HCT116 (cell line): ENCODE measurements at regions not wholly inside any gene's neighbourhood (a gene's known extent, or its start where the extent isn't known, plus 50 kb on each side); places are given as distances from the start of the nearest gene placed in this dataset.

ENCODE experiments used
- ATAC-seq: fragments of 200-7000 bp; cut with Tn5 transposase; 2 replicates; pipeline ENCODE4 v1.9.1; 2020; ENCODE audit warnings: mild to moderate bottlenecking, moderate library complexity
- BruUV-seq: library from RNA; stranded (reverse); fragments of 400-500 nt; replicated peaks from 2 replicates; lab custom pipeline; 2021; lab: Mats Ljungman, UMichigan
- CTCF ChIA-PET: fragments of 300-600 bp; sonication (Branson Sonifier 250); formaldehyde crosslinking; loops from one replicate; lab custom pipeline; 2021; ENCODE audit warnings: antibody characterized with exemption; lab: Charles Lee
- POLR2A ChIA-PET: fragments of 300-600, 350-600 bp; sonication (Branson Sonifier 250); formaldehyde crosslinking; loops from one replicate; lab custom pipeline; 2021; ENCODE audit warnings: antibody characterized with exemption; lab: Charles Lee
- RAD21 ChIA-PET, 2 experiments: fragments of 300-600 bp; sonication (Branson Sonifier 250); formaldehyde crosslinking; loops; one replicate each; lab custom pipeline; 2023; ENCODE audit warnings: low total read pairs in 2 of 2; ENCODE audit not compliant: uncharacterized antibody in 2 of 2, unreplicated experiment in 2 of 2, low non-redundant PET in 1 of 2; lab: Charles Lee
- DNase-seq: peaks from one replicate; pipeline ENCODE4 v3.0.0-alpha.2; 2010; ENCODE audit warnings: low read depth, low spot score
- H2AFZ ChIP-seq: fragments of 200-600 bp; shearing (Covaris generic), sonication (generic); 2 replicates; pipeline ENCODE4 v1.6.1; 2017; ENCODE audit warnings: low read depth, mixed run types, mixed read lengths, antibody characterized with exemption, low read length; ENCODE audit not compliant: poor library complexity, severe bottlenecking
- H3K27ac ChIP-seq: 2 replicates; pipeline ENCODE4 v1.5.1; 2012; ENCODE audit warnings: low read depth, low read length
- H3K27me3 ChIP-seq: fragments of 200-600 bp; sonication (generic); 2 replicates; pipeline ENCODE4 v1.6.1; 2016; ENCODE audit warnings: mixed run types, low read length, mixed read lengths; ENCODE audit not compliant: insufficient read depth
- H3K36me3 ChIP-seq, 2 experiments: fragments of 200-500 bp in 1 of 2; fragments of 200-600 bp in 1 of 2; sonication (Bioruptor generic) in 1 of 2; sonication (generic) in 1 of 2; 2 replicates each; pipeline versions ENCODE4 v1.5.1 to v1.6.1; 2014 to 2016; ENCODE audit warnings: low read length in 2 of 2, inconsistent platforms in 1 of 2, mixed read lengths in 1 of 2, mixed run types in 1 of 2; ENCODE audit not compliant: insufficient read depth in 2 of 2, control insufficient read depth in 1 of 2
- H3K4me1 ChIP-seq, 2 experiments: fragments of 200-600 bp in 1 of 2; sonication (generic) in 1 of 2; 2 replicates each; pipeline versions ENCODE4 v1.5.1 to v1.6.1; 2012 to 2017; ENCODE audit warnings: low read length in 2 of 2, inconsistent platforms in 1 of 2, mild to moderate bottlenecking in 1 of 2, mixed read lengths in 1 of 2, mixed run types in 1 of 2, moderate library complexity in 1 of 2; ENCODE audit not compliant: insufficient read depth in 2 of 2, control insufficient read depth in 1 of 2
- H3K4me2 ChIP-seq: fragments of 200-600 bp; sonication (generic); 2 replicates; pipeline ENCODE4 v1.6.1; 2017; ENCODE audit warnings: mixed run types, low read length, mixed read lengths
- H3K4me3 ChIP-seq, 2 experiments: fragments of 200-600 bp in 1 of 2; sonication (generic) in 1 of 2; replicated peaks in 1 of 2; 2 replicates each; pipeline ENCODE4 v1.5.1; 2011 to 2016; ENCODE audit warnings: low read length in 2 of 2, control low read depth in 1 of 2, low read depth in 1 of 2, mild to moderate bottlenecking in 1 of 2, mixed read lengths in 1 of 2, mixed run types in 1 of 2
- H3K79me2 ChIP-seq: fragments of 200-600 bp; sonication (generic); 2 replicates; pipeline ENCODE4 v1.6.1; 2017; ENCODE audit warnings: mild to moderate bottlenecking, mixed run types, low read length, moderate library complexity, mixed read lengths; ENCODE audit not compliant: insufficient read depth
- H3K9ac ChIP-seq: fragments of 200-600 bp; sonication (generic); 2 replicates; pipeline ENCODE4 v1.6.1; 2016; ENCODE audit warnings: low read length, mixed read lengths
- H3K9me2 ChIP-seq: fragments of 200-600 bp; sonication (generic), shearing (Covaris generic); 2 replicates; pipeline ENCODE4 v1.6.1; 2017; ENCODE audit warnings: mixed run types, mild to moderate bottlenecking, moderate library complexity; ENCODE audit not compliant: insufficient read depth
- H3K9me3 ChIP-seq, 2 experiments: fragments of 200-500 bp in 1 of 2; fragments of 200-600 bp in 1 of 2; sonication (Bioruptor generic) in 1 of 2; sonication (generic) in 1 of 2; 2 replicates each; pipeline ENCODE4 v1.6.1; 2014 to 2017; ENCODE audit warnings: low read length in 2 of 2, mixed read lengths in 2 of 2, inconsistent platforms in 1 of 2, low read depth in 1 of 2, mild to moderate bottlenecking in 1 of 2, mixed run types in 1 of 2, moderate library complexity in 1 of 2; ENCODE audit not compliant: control insufficient read depth in 1 of 2, insufficient read depth in 1 of 2
- H4K20me1 ChIP-seq: fragments of 200-600 bp; sonication (generic), shearing (Covaris generic); 2 replicates; pipeline ENCODE4 v1.6.1; 2017; ENCODE audit warnings: mixed run types, mild to moderate bottlenecking, moderate library complexity; ENCODE audit not compliant: insufficient read depth
- ATF3 ChIP-seq: IDR thresholded peaks from 2 replicates; pipeline ENCODE4 v1.6.1; 2012
- CBX3 ChIP-seq: IDR thresholded peaks from 2 replicates; pipeline ENCODE4 v1.6.1; 2012; ENCODE audit warnings: low read depth
- CTCF ChIP-seq, 3 experiments: fragments of 200-600 bp in 1 of 3; sonication (generic) in 1 of 3; IDR thresholded peaks in 2 of 3; conservative IDR thresholded peaks in 1 of 3; 2 replicates each; pipeline ENCODE4 v1.5.1; 2012 to 2017; ENCODE audit warnings: low read depth in 2 of 3, low read length in 2 of 3, antibody characterized with exemption in 1 of 3, borderline replicate concordance in 1 of 3, control low read depth in 1 of 3, mild to moderate bottlenecking in 1 of 3, mixed read lengths in 1 of 3, mixed run types in 1 of 3, moderate library complexity in 1 of 3; ENCODE audit not compliant: insufficient read depth in 1 of 3
- ELF1 ChIP-seq: IDR thresholded peaks from 2 replicates; pipeline ENCODE4 v1.6.1; 2012; ENCODE audit warnings: low read depth, borderline replicate concordance
- EZH2 ChIP-seq: fragments of 200-600 bp; sonication (generic); IDR thresholded peaks from 2 replicates; pipeline ENCODE4 v1.6.1; 2017; ENCODE audit warnings: antibody characterized with exemption, mixed run types
- EZH2phosphoT487 ChIP-seq: fragments of 200-600 bp; IDR thresholded peaks from 2 replicates; pipeline ENCODE4 v1.6.1; 2018; ENCODE audit warnings: antibody characterized with exemption, borderline replicate concordance
- FOSL1 ChIP-seq: IDR thresholded peaks from 2 replicates; pipeline ENCODE4 v1.6.1; 2012; ENCODE audit warnings: low read depth
- JUND ChIP-seq: IDR thresholded peaks from 2 replicates; pipeline ENCODE4 v1.6.1; 2012
- POLR2A ChIP-seq: IDR thresholded peaks from 2 replicates; pipeline ENCODE4 v1.7.0; 2011; ENCODE audit warnings: borderline replicate concordance; ENCODE audit not compliant: insufficient read depth, insufficient read length; ENCODE audit errors: extremely low read depth
- POLR2AphosphoS5 ChIP-seq: IDR thresholded peaks from 2 replicates; pipeline ENCODE4 v1.6.1; 2011; ENCODE audit warnings: mild to moderate bottlenecking, low read depth, low read length, moderate library complexity
- REST ChIP-seq: IDR thresholded peaks from 2 replicates; pipeline ENCODE4 v1.6.1; 2012; ENCODE audit warnings: low read depth
- SIN3A ChIP-seq: IDR thresholded peaks from 2 replicates; pipeline ENCODE4 v1.6.1; 2012; ENCODE audit warnings: low read depth
- SP1 ChIP-seq: IDR thresholded peaks from 2 replicates; pipeline ENCODE4 v1.6.1; 2012; ENCODE audit warnings: low read depth
- SRF ChIP-seq: IDR thresholded peaks from 2 replicates; pipeline ENCODE4 v1.6.1; 2012; ENCODE audit warnings: low read depth
- TCF7L2 ChIP-seq: IDR thresholded peaks from 2 replicates; pipeline ENCODE4 v1.7.0; 2011; ENCODE audit warnings: borderline replicate concordance, inconsistent platforms; ENCODE audit not compliant: insufficient read depth, insufficient read length; ENCODE audit errors: extremely low read depth
- ZBTB33 ChIP-seq: IDR thresholded peaks from 2 replicates; pipeline ENCODE4 v1.6.1; 2011; ENCODE audit warnings: mild to moderate bottlenecking, low read length, moderate library complexity; ENCODE audit not compliant: insufficient replicate concordance; ENCODE audit errors: extremely low read depth
- ZFX ChIP-seq: fragments of 450-650 bp; IDR thresholded peaks from 2 replicates; pipeline ENCODE4 v1.6.1; 2017
- ZNF274 ChIP-seq: fragments of 200-500 bp; sonication (Bioruptor generic); IDR thresholded peaks from 2 replicates; pipeline ENCODE4 v1.6.1; 2014; ENCODE audit warnings: mild to moderate bottlenecking, low read depth, low read length, inconsistent platforms
- intact Hi-C: fragments of 100-400 bp; cut with micrococcal nuclease; formaldehyde crosslinking; loops from 2 replicates; pipeline ENCODE4 v1.10.0; 2022

DNA sequence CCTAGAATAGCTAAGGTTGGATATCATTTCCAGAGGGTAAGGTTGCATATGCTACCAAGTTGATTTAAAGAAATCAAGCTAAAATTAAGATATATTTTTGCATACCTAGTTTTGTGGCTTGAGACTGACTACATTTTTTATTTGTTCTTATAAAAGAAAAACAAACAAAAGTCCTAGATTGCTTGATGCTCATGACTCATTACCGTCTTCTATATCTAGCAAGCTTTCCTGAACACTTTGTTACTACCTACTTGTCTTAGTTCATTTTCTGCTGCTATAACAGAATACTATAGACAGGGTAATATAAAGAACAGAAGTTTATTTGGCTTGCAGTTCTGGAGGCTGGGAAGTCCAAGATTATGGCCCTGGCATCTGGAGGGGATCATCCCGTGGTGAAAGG is 152.1 kb upstream of the THRB start:
- Histone ChIP-seq H3K27me3 (no peaks in the 10 kb centered on the region), H3K9ac (no peak overlapping the region), H3K79me2 (no peaks in the 10 kb centered on the region), H2AFZ (no peak overlapping the region), H3K4me1 (no peaks in the 10 kb centered on the region), H3K4me2 (no peak overlapping the region), H3K9me3 (no peaks in the 10 kb centered on the region), H3K27ac (no peak overlapping the region), H3K36me3 (no peaks in the 10 kb centered on the region), H4K20me1 (no peaks in the 10 kb centered on the region), H3K9me2 (no peaks in the 10 kb centered on the region), H3K4me3 (no peak overlapping the region)
- POLR2A ChIA-PET = no interaction called here
- CTCF ChIA-PET = no interaction called here
- DNase-seq (no peak), ATAC-seq (no peak)
- RAD21 ChIA-PET = no interaction called here
- TF ChIP-seq SIN3A (no peak), POLR2A (no peak), JUND (no peak), SRF (no peak), EZH2phosphoT487 (no peak), CTCF (IDR thresholded peaks at IDR 0.05 in 2 of 3, conservative IDR thresholded peaks at IDR 0.05 in 1 of 3; ENCODE audit: borderline replicate concordance in 1 of 3, insufficient read depth in 1 of 3, low read depth in 2 of 3, low read length in 2 of 3) (no peak), ZBTB33 (no peak), EZH2 (no peak), ATF3 (no peak), TCF7L2 (no peak), CBX3 (no peak), SP1 (no peak), REST (no peak), ZFX (no peak), ELF1 (no peak), FOSL1 (no peak), POLR2AphosphoS5 (no peak), ZNF274 (no peak)
- intact Hi-C loops = no loop called here
- no TSS peak for BruUV-seq
